ENCODE measurements at regions not wholly inside any gene's neighbourhood (a gene's known extent, or its start where the extent isn't known, plus 50 kb on each side); places are given as distances from the start of the nearest gene placed in this dataset.

DNA sequence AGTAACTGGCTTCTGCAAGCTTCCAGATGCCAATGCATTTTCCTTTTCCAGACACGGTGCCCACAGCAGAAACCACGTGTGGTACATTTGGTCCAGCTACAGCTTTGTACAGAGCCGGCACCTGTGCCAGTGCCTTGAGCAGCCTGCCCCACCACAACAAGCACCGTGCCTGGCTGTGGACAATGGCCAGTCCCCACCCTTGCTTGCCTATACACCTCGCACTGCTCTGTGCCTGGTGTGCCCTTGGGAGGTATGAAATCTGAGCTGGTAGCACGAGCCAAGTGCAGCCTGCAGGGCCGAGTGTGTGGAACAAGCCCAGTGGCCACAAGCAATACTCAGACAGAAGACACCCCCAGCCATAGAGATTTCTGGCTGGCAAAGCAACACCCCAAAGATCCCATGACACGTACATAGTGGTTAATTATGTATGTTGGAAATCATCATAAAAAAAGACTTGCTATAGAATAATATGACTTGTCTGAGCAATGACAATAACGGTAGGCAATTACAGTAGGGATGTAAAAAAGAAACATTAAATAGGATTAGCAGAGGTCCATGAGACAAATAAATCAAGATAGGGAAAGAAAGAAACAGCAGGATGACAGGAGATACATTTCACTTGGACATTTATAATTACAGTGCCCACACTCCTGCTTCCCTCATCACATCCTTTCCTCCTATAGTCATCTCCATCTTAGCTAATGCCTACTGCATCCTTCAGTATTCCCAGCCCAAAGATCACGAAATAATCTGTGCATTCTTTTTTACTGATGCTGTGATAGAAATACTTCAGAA, 1399.5 kb downstream of the PCDH9 start (continued):
- TF ChIP-seq ZNF384 (IDR thresholded peaks at IDR 0.05; ENCODE audit: borderline replicate concordance, low read depth, low read length) (no peak), ZSCAN29 (IDR thresholded peaks at IDR 0.05) (no peak)

DNA sequence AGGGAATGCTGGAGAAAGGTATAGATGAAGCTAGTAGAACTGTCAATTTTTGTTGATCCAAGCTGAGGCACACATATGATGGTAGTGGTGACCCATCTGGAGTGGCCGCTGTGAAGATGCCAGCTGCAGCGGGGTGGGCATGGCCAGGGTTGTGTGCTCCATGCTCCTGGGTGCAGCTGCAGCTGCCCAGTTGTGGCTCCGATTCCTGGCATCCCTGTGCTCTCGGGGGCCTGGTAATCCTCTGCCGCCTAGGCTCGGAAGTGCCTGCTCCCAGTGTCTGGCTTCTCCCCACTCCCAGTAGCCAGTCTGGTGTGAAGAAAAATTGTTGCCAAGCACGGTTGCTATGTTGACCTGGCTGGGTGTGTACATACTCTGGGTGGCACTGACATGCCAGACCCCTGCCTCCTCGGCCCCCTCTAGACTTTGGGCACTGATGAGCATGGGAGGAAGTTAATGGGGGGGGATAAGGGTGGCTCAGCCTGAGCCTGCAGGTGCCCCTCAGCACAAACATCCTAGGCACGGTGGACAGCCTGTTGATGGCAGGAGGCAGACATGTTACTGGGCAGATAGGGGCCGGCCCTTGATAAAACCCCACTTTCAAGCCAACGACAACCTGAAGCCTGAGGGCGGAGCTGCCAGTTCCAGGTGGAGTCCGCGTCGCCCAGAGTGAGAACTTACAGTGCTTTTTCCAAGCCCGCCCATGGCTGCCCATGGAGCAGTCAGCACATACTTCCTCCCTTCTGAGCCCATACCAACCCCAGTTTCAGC, 1400.7 kb downstream of the PCDH9 start:
- in situ Hi-C loops (cut with MboI): no loop called here
- DNase-seq (ENCODE audit: low read depth, low spot score): no peak

More for the DNA sequence above, 1400.7 kb downstream of the PCDH9 start:
- Histone ChIP-seq H3K4me1 (ENCODE audit: control insufficient read depth, insufficient read depth, low read length) (no peaks in the 10 kb centered on the region), H3K79me2 (ENCODE audit: control insufficient read depth, insufficient read depth, low read length) (no peaks in the 10 kb centered on the region), H3K4me2 (ENCODE audit: control insufficient read depth, insufficient read depth) (no peak overlapping the region), H3K36me3 (ENCODE audit: control insufficient read depth in 2 of 2, insufficient read depth in 2 of 2, low read length in 1 of 2) (no peaks in the 10 kb centered on the region), H2AFZ (ENCODE audit: control insufficient read depth, low read depth, low read length) (no peak overlapping the region), H3K9me3 (replicated peaks; ENCODE audit: control insufficient read depth, insufficient read depth, low read length) (no peaks in the 10 kb centered on the region), H3K9ac (ENCODE audit: control insufficient read depth, insufficient read depth, low read length) (no peak overlapping the region), H3K27me3 (replicated peaks in 1 of 2; ENCODE audit: control insufficient read depth in 2 of 2, insufficient read depth in 2 of 2, low read length in 1 of 2) (no peaks in the 10 kb centered on the region), H4K20me1 (ENCODE audit: control insufficient read depth, insufficient read depth) (no peaks in the 10 kb centered on the region), H3K4me3 (no peak overlapping the region), H3K27ac (ENCODE audit: control insufficient read depth, insufficient read depth) (no peak overlapping the region)
- ChIA-PET POLR2A (no interaction called here), CTCF (no interaction called here), SMC1A (ENCODE audit: uncharacterized antibody, unreplicated experiment) (no interaction called here), RAD21 (ENCODE audit: unreplicated experiment) (no interaction called here)
- BruUV-seq (replicated peaks): no TSS peak
- TF ChIP-seq HDGF (IDR thresholded peaks at IDR 0.05): no peak
- no peak for TF ChIP-seq ASH2L (IDR thresholded peaks at IDR 0.05; ENCODE audit: borderline replicate concordance, low read depth)
- no peak for TF ChIP-seq IKZF2 (IDR thresholded peaks at IDR 0.05)
- no peak for TF ChIP-seq NR2C1 (IDR thresholded peaks at IDR 0.05)
- no peak for TF ChIP-seq SMAD5 (IDR thresholded peaks at IDR 0.05; ENCODE audit: low read depth)
- no peak for TF ChIP-seq NRF1 (conservative IDR thresholded peaks at IDR 0.05; ENCODE audit: low read depth, low read length)
- TF ChIP-seq SREBF1 (IDR thresholded peaks at IDR 0.05; ENCODE audit: low read length): no peak
- no peak for TF ChIP-seq SMARCA5 (IDR thresholded peaks at IDR 0.05)
- no peak for TF ChIP-seq LARP7 (IDR thresholded peaks at IDR 0.05)
- no peak for TF ChIP-seq NR2F1 (conservative IDR thresholded peaks at IDR 0.05)
- no peak for TF ChIP-seq KDM1A (IDR thresholded peaks at IDR 0.05; ENCODE audit: borderline replicate concordance)
- TF ChIP-seq, protein P1, sequence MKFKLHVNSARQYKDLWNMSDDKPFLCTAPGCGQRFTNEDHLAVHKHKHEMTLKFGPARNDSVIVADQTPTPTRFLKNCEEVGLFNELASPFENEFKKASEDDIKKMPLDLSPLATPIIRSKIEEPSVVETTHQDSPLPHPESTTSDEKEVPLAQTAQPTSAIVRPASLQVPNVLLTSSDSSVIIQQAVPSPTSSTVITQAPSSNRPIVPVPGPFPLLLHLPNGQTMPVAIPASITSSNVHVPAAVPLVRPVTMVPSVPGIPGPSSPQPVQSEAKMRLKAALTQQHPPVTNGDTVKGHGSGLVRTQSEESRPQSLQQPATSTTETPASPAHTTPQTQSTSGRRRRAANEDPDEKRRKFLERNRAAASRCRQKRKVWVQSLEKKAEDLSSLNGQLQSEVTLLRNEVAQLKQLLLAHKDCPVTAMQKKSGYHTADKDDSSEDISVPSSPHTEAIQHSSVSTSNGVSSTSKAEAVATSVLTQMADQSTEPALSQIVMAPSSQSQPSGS (IDR thresholded peaks at IDR 0.05; ENCODE audit: low read length): no peak
- TF ChIP-seq KLF5 (IDR thresholded peaks at IDR 0.05; ENCODE audit: partially characterized antibody): no peak
- TF ChIP-seq, protein P2, sequence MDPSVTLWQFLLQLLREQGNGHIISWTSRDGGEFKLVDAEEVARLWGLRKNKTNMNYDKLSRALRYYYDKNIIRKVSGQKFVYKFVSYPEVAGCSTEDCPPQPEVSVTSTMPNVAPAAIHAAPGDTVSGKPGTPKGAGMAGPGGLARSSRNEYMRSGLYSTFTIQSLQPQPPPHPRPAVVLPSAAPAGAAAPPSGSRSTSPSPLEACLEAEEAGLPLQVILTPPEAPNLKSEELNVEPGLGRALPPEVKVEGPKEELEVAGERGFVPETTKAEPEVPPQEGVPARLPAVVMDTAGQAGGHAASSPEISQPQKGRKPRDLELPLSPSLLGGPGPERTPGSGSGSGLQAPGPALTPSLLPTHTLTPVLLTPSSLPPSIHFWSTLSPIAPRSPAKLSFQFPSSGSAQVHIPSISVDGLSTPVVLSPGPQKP (IDR thresholded peaks at IDR 0.05; ENCODE audit: low read depth, low read length): no peak
- TF ChIP-seq SIX5 (IDR thresholded peaks at IDR 0.05; ENCODE audit: low read depth, low read length, severe bottlenecking): no peak
- no peak for TF ChIP-seq EED (IDR thresholded peaks at IDR 0.05; ENCODE audit: low read depth)
- no peak for TF ChIP-seq NR2C2 (IDR thresholded peaks at IDR 0.05; ENCODE audit: borderline replicate concordance, control insufficient read depth, insufficient read length, low read depth)
- no peak for TF ChIP-seq SP1 (IDR thresholded peaks at IDR 0.05; ENCODE audit: low read depth, low read length)
- TF ChIP-seq RB1 (IDR thresholded peaks at IDR 0.05; ENCODE audit: borderline replicate concordance): no peak
- TF ChIP-seq EZH2 (IDR thresholded peaks at IDR 0.05; ENCODE audit: borderline replicate concordance, control insufficient read depth, low read depth, low read length): no peak
- ATAC-seq: no peak
- no peak for FAIRE-seq
- intact Hi-C loops (cut with micrococcal nuclease; ENCODE audit: unreplicated experiment): no loop called here
- WGBS (ENCODE audit: insufficient coverage, insufficient replicate concordance, low lambda C conversion rate, missing lambda C conversion rate): 54% methylated on average over 16 of the region's 16 CpGs
